WTC11 (cell line): ENCODE measurements at regions not wholly inside any gene's neighbourhood (a gene's known extent, or its start where the extent isn't known, plus 50 kb on each side); places are given as distances from the start of the nearest gene placed in this dataset.

Experiments used
- ATAC-seq: fragments of 200-7000 bp; cut with Tn5 transposase; 2 replicates; pipeline ENCODE4 v1.10.0; 2021; ENCODE audit warnings: mild to moderate bottlenecking, moderate library complexity
- CTCF ChIA-PET: fragments of 300-600 bp; sonication (Branson Sonifier 250); formaldehyde crosslinking; loops from one replicate; lab custom pipeline; 2021; ENCODE audit warnings: antibody characterized with exemption; lab: Charles Lee
- POLR2A ChIA-PET: fragments of 350-600 bp; sonication (Branson Sonifier 250); formaldehyde crosslinking; loops from one replicate; lab custom pipeline; 2021; ENCODE audit warnings: antibody characterized with exemption; lab: Charles Lee
- DNase-seq: peaks from one replicate; pipeline ENCODE4 v3.0.0; 2021; ENCODE audit warnings: low spot score
- H3K27ac Mint-ChIP-seq: 2 replicates; pipeline ENCODE4 v1.8.0; 2021; ENCODE audit warnings: mixed read lengths
- H3K27me3 Mint-ChIP-seq: 2 replicates; pipeline ENCODE4 v1.8.0; 2021; ENCODE audit warnings: low read depth, mild to moderate bottlenecking, moderate library complexity, mixed read lengths
- H3K36me3 Mint-ChIP-seq: 2 replicates; pipeline ENCODE4 v1.8.0; 2021; ENCODE audit warnings: mixed read lengths
- H3K4me1 Mint-ChIP-seq: 2 replicates; pipeline ENCODE4 v1.8.0; 2022; ENCODE audit warnings: mixed read lengths
- H3K4me3 Mint-ChIP-seq: 2 replicates; pipeline ENCODE4 v1.8.0; 2021; ENCODE audit warnings: mild to moderate bottlenecking, moderate library complexity, mixed read lengths
- H3K9me3 Mint-ChIP-seq: 2 replicates; pipeline ENCODE4 v1.8.0; 2021; ENCODE audit warnings: mixed read lengths
- AR ChIP-seq: fragments of 250-450 bp; sonication (Bioruptor Pico); IDR thresholded peaks from 2 replicates; pipeline ENCODE4 v1.9.0; 2021; ENCODE audit warnings: mild to moderate bottlenecking
- CREM ChIP-seq: sonication (generic); formaldehyde crosslinking; IDR thresholded peaks from 2 replicates; pipeline ENCODE4 v1.8.1; 2022; ENCODE audit warnings: mild to moderate bottlenecking, missing genetic modification reagents, moderate library complexity
- EMX1 ChIP-seq: fragments of 250-450 bp; sonication (Bioruptor Pico); IDR thresholded peaks from 2 replicates; pipeline ENCODE4 v1.8.0; 2021; ENCODE audit warnings: mild to moderate bottlenecking
- ESRRA ChIP-seq: sonication (generic); formaldehyde crosslinking; IDR thresholded peaks from 2 replicates; pipeline ENCODE4 v1.8.1; 2022; ENCODE audit warnings: mild to moderate bottlenecking, missing genetic modification reagents, borderline replicate concordance
- GABPB1 ChIP-seq: sonication (generic); formaldehyde crosslinking; IDR thresholded peaks from 2 replicates; pipeline ENCODE4 v1.8.1; 2023; ENCODE audit warnings: mild to moderate bottlenecking, missing genetic modification reagents
- GTF2I ChIP-seq: fragments of 250-450 bp; sonication (Bioruptor Pico); conservative IDR thresholded peaks from 2 replicates; pipeline ENCODE4 v1.4.0; 2021; ENCODE audit warnings: mild to moderate bottlenecking
- JAZF1 ChIP-seq: fragments of 250-450 bp; sonication (Bioruptor Pico); IDR thresholded peaks from 2 replicates; pipeline ENCODE4 v1.9.0; 2021; ENCODE audit warnings: moderate library complexity, mild to moderate bottlenecking, inconsistent platforms
- KAT7 ChIP-seq: sonication (generic); formaldehyde crosslinking; IDR thresholded peaks from 2 replicates; pipeline ENCODE4 v1.8.1; 2023; ENCODE audit warnings: missing genetic modification reagents, mild to moderate bottlenecking, borderline replicate concordance
- NFATC4 ChIP-seq: fragments of 250-450 bp; sonication (Bioruptor Pico); IDR thresholded peaks from 2 replicates; pipeline ENCODE4 v1.9.0; 2021; ENCODE audit warnings: mild to moderate bottlenecking
- NR1H2 ChIP-seq: sonication (generic); formaldehyde crosslinking; IDR thresholded peaks from 2 replicates; pipeline ENCODE4 v1.9.0; 2021; ENCODE audit warnings: mild to moderate bottlenecking, moderate library complexity, missing genetic modification reagents
- PREB ChIP-seq: sonication (generic); formaldehyde crosslinking; IDR thresholded peaks from 2 replicates; pipeline ENCODE4 v1.8.1; 2022; ENCODE audit warnings: mild to moderate bottlenecking, missing genetic modification reagents, moderate library complexity, borderline replicate concordance
- SP1 ChIP-seq: sonication (generic); formaldehyde crosslinking; conservative IDR thresholded peaks from 2 replicates; pipeline ENCODE4 v1.8.1; 2022; ENCODE audit warnings: missing genetic modification reagents
- TCF7 ChIP-seq: sonication (generic); formaldehyde crosslinking; IDR thresholded peaks from 2 replicates; pipeline ENCODE4 v1.8.0; 2022; ENCODE audit warnings: mild to moderate bottlenecking, low read depth, missing genetic modification reagents, moderate library complexity
- TEAD4 ChIP-seq: sonication (generic); formaldehyde crosslinking; IDR thresholded peaks from 2 replicates; pipeline ENCODE4 v1.8.0; 2022; ENCODE audit warnings: mild to moderate bottlenecking, missing genetic modification reagents
- ZBTB21 ChIP-seq: sonication (generic); formaldehyde crosslinking; IDR thresholded peaks from 2 replicates; pipeline ENCODE4 v1.8.1; 2023; ENCODE audit warnings: mild to moderate bottlenecking, missing genetic modification reagents, borderline replicate concordance
- ZNF396 ChIP-seq: fragments of 250-450 bp; sonication (Bioruptor Pico); IDR thresholded peaks from 2 replicates; pipeline ENCODE4 v1.8.0; 2021; ENCODE audit warnings: mild to moderate bottlenecking, moderate library complexity, borderline replicate concordance
- ZNF416 ChIP-seq: fragments of 250-450 bp; sonication (Bioruptor Pico); IDR thresholded peaks from 2 replicates; pipeline ENCODE4 v1.9.0; 2021; ENCODE audit warnings: mild to moderate bottlenecking, inconsistent platforms
- ZNF671 ChIP-seq: fragments of 250-450 bp; sonication (Bioruptor Pico); IDR thresholded peaks from 2 replicates; pipeline ENCODE4 v1.8.0; 2021; ENCODE audit warnings: mild to moderate bottlenecking
- ZSCAN18 ChIP-seq: fragments of 250-450 bp; sonication (Bioruptor Pico); IDR thresholded peaks from 2 replicates; pipeline ENCODE4 v2.1.2; 2022; ENCODE audit warnings: mild to moderate bottlenecking, moderate library complexity
- TF ChIP-seq, protein P1 (sequence below): sonication (generic); formaldehyde crosslinking; IDR thresholded peaks from 2 replicates; pipeline ENCODE4 v1.8.1; 2022; ENCODE audit warnings: low read depth, mild to moderate bottlenecking, moderate library complexity, missing genetic modification reagents, borderline replicate concordance
- TF ChIP-seq, protein P2 (sequence below): sonication (generic); formaldehyde crosslinking; IDR thresholded peaks from 2 replicates; pipeline ENCODE4 v1.8.1; 2023; ENCODE audit warnings: mild to moderate bottlenecking, missing genetic modification reagents
- TF ChIP-seq, protein P3 (sequence below): sonication (generic); formaldehyde crosslinking; IDR thresholded peaks from 2 replicates; pipeline ENCODE4 v1.8.1; 2023; ENCODE audit warnings: mild to moderate bottlenecking, missing genetic modification reagents, moderate library complexity

GRCh38 chr18:31255953-31256352, 62.0 kb upstream of the DSG1 start:
- ATAC-seq (no peak), DNase-seq (no peak)
- TF ChIP-seq, protein P1, sequence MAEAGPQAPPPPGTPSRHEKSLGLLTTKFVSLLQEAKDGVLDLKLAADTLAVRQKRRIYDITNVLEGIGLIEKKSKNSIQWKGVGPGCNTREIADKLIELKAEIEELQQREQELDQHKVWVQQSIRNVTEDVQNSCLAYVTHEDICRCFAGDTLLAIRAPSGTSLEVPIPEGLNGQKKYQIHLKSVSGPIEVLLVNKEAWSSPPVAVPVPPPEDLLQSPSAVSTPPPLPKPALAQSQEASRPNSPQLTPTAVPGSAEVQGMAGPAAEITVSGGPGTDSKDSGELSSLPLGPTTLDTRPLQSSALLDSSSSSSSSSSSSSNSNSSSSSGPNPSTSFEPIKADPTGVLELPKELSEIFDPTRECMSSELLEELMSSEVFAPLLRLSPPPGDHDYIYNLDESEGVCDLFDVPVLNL (CRISPR knock-in tag): no peak
- no peaks in the 10 kb centered on the region for H3K9me3 Mint-ChIP-seq
- no peaks in the 10 kb centered on the region for H3K27me3 Mint-ChIP-seq
- H3K4me1 Mint-ChIP-seq: peaks cover 13% of the 10 kb centered on the region
- POLR2A ChIA-PET: no interaction called here
- H3K36me3 Mint-ChIP-seq: no peaks in the 10 kb centered on the region
- CTCF ChIA-PET: interaction anchor here (0.9 kb wide), 1 partner anchor 169 kb away, joined by 3 read pairs; no protein-coding TSS in a partner anchor
- H3K27ac Mint-ChIP-seq: no peak overlapping the region
- no peak overlapping the region for H3K4me3 Mint-ChIP-seq

GRCh38 chr18:31258789-31259188, 59.2 kb upstream of the DSG1 start:
- POLR2A ChIA-PET: no interaction called here

GRCh38 chr18:31261792-31262582, 56.0 kb upstream of the DSG1 start:
- CTCF ChIA-PET: no interaction called here
- no peak for DNase-seq

More at GRCh38 chr18:31258789-31259188, 59.2 kb upstream of the DSG1 start:
- no peaks in the 10 kb centered on the region for H3K9me3 Mint-ChIP-seq
- DNase-seq (no peak), ATAC-seq (no peak)
- no peak overlapping the region for H3K4me3 Mint-ChIP-seq
- TF ChIP-seq SP1 (CRISPR knock-in tag) (no peak), ZNF416 (CRISPR knock-in tag) (no peak), JAZF1 (CRISPR knock-in tag) (no peak), TEAD4 (no peak), ZSCAN18 (CRISPR knock-in tag) (no peak), NFATC4 (CRISPR knock-in tag) (no peak)
- CTCF ChIA-PET: no interaction called here
- H3K4me1 Mint-ChIP-seq: peaks cover 19% of the 10 kb centered on the region
- no peak overlapping the region for H3K27ac Mint-ChIP-seq
- H3K27me3 Mint-ChIP-seq: no peaks in the 10 kb centered on the region
- no peaks in the 10 kb centered on the region for H3K36me3 Mint-ChIP-seq

More at GRCh38 chr18:31261792-31262582, 56.0 kb upstream of the DSG1 start:
- H3K9me3 Mint-ChIP-seq: no peaks in the 10 kb centered on the region
- no peak overlapping the region for H3K27ac Mint-ChIP-seq
- H3K4me1 Mint-ChIP-seq: peaks cover 19% of the 10 kb centered on the region
- no peaks in the 10 kb centered on the region for H3K27me3 Mint-ChIP-seq
- ATAC-seq: peak; percentile 65
- H3K36me3 Mint-ChIP-seq: no peaks in the 10 kb centered on the region
- no peak overlapping the region for H3K4me3 Mint-ChIP-seq
- POLR2A ChIA-PET: no interaction called here
- TF ChIP-seq, protein P2, sequence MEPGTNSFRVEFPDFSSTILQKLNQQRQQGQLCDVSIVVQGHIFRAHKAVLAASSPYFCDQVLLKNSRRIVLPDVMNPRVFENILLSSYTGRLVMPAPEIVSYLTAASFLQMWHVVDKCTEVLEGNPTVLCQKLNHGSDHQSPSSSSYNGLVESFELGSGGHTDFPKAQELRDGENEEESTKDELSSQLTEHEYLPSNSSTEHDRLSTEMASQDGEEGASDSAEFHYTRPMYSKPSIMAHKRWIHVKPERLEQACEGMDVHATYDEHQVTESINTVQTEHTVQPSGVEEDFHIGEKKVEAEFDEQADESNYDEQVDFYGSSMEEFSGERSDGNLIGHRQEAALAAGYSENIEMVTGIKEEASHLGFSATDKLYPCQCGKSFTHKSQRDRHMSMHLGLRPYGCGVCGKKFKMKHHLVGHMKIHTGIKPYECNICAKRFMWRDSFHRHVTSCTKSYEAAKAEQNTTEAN (CRISPR knock-in tag): no peak
- TF ChIP-seq KAT7 (CRISPR knock-in tag) (no peak), CREM (CRISPR knock-in tag) (no peak), TCF7 (no peak), TEAD4 (no peak), EMX1 (no peak), ZBTB21 (CRISPR knock-in tag) (no peak), NR1H2 (no peak), GTF2I (CRISPR knock-in tag) (no peak), ESRRA (CRISPR knock-in tag) (no peak), PREB (CRISPR knock-in tag) (no peak), ZNF671 (CRISPR knock-in tag) (no peak), AR (CRISPR knock-in tag) (no peak), GABPB1 (CRISPR knock-in tag) (no peak), ZNF396 (CRISPR knock-in tag) (no peak)
- TF ChIP-seq, protein P3, sequence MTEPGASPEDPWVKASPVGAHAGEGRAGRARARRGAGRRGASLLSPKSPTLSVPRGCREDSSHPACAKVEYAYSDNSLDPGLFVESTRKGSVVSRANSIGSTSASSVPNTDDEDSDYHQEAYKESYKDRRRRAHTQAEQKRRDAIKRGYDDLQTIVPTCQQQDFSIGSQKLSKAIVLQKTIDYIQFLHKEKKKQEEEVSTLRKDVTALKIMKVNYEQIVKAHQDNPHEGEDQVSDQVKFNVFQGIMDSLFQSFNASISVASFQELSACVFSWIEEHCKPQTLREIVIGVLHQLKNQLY (CRISPR knock-in tag): no peak
